HG02852 (cell line): ENCODE measurements at regions not wholly inside any gene's neighbourhood (a gene's known extent, or its start where the extent isn't known, plus 50 kb on each side); places are given as distances from the start of the nearest gene placed in this dataset.
A peak's percentile ranks its signal among the peaks of the same experiment; 100 is the strongest.
"Not testable (repeated sequence)": the region's sequence is repeated elsewhere in the genome, so short reads cannot be mapped to it uniquely, and the experiment has no call there.

ENCODE experiments used
- ATAC-seq: cut with Tn5 transposase; IDR thresholded peaks from one replicate; pipeline ENCODE4 v1.9.1; 2021; ENCODE audit warnings: mild to moderate bottlenecking, moderate library complexity; ENCODE audit not compliant: unreplicated experiment

GRCh38 chr2:212913640-212914306, 237.6 kb downstream of the IKZF2 start:
- ATAC-seq = no peak

GRCh38 chr2:212912445-212913103, 238.8 kb downstream of the IKZF2 start:
- no peak for ATAC-seq

- no peak for ATAC-seq
Measured at GRCh38 chr2:212911011-212911410, 240.4 kb downstream of the IKZF2 start.

GRCh38 chr2:212908682-212909435, 242.6 kb downstream of the IKZF2 start:
- no peak for ATAC-seq

- ATAC-seq = no peak
Measured at GRCh38 chr2:212908031-212908430, 243.4 kb downstream of the IKZF2 start.

GRCh38 chr2:212906620-212907019, 244.8 kb downstream of the IKZF2 start:
- no peak for ATAC-seq

GRCh38 chr2:212905640-212906201, 245.7 kb downstream of the IKZF2 start:
- ATAC-seq = no peak

GRCh38 chr2:212904646-212905045, 246.8 kb downstream of the IKZF2 start:
- ATAC-seq = peak; percentile 62

GRCh38 chr2:212903413-212903812, 248.0 kb downstream of the IKZF2 start:
- ATAC-seq = no peak

- no peak for ATAC-seq
Measured at GRCh38 chr2:212902421-212902820, 249.0 kb downstream of the IKZF2 start.

GRCh38 chr2:212901604-212902275, 249.7 kb downstream of the IKZF2 start:
- ATAC-seq = no peak

- ATAC-seq = no peak
Measured at GRCh38 chr2:212900715-212901114, 250.7 kb downstream of the IKZF2 start.

- no peak for ATAC-seq
Measured at GRCh38 chr2:212898011-212898410, 253.4 kb downstream of the IKZF2 start.

- no peak for ATAC-seq
Measured at GRCh38 chr2:212897296-212897695, 254.1 kb downstream of the IKZF2 start.

- ATAC-seq = no peak
Measured at GRCh38 chr2:212894026-212894425, 257.4 kb downstream of the IKZF2 start.

GRCh38 chr2:212893216-212893615, 258.2 kb downstream of the IKZF2 start:
- no peak for ATAC-seq

GRCh38 chr2:212892193-212892592, 259.2 kb downstream of the IKZF2 start:
- ATAC-seq = no peak

GRCh38 chr2:212891580-212891979, 259.8 kb downstream of the IKZF2 start:
- ATAC-seq = no peak

- peak; percentile 74 for ATAC-seq
Measured at GRCh38 chr2:212882626-212883025, 268.8 kb downstream of the IKZF2 start.

- ATAC-seq = not testable (repeated sequence)
Measured at GRCh38 chr2:212876556-212876955, 274.9 kb downstream of the IKZF2 start.

GRCh38 chr2:212875950-212876349, 275.5 kb downstream of the IKZF2 start:
- ATAC-seq = not testable (repeated sequence)
